ENCODE measurements at regions not wholly inside any gene's neighbourhood (a gene's known extent, or its start where the extent isn't known, plus 50 kb on each side); places are given as distances from the start of the nearest gene placed in this dataset.

GRCh38 chr7:42453931-42454361 is 216.9 kb upstream of the GLI3 start:
- Mint-ChIP-seq H3K4me1 (peaks cover 1% of the 10 kb centered on the region), H3K27ac (no peak overlapping the region), H3K9me3 (no peaks in the 10 kb centered on the region), H3K27me3 (peaks cover 10% of the 10 kb centered on the region), H3K4me3 (no peak overlapping the region), H3K36me3 (no peaks in the 10 kb centered on the region)
- no peak for DNase-seq

GRCh38 chr7:42452356-42452755 is 215.3 kb upstream of the GLI3 start:
- DNase-seq = no peak
- Mint-ChIP-seq H3K4me3 (no peak overlapping the region), H3K27ac (no peak overlapping the region), H3K27me3 (peaks cover 17% of the 10 kb centered on the region), H3K4me1 (peaks cover 1% of the 10 kb centered on the region), H3K36me3 (no peaks in the 10 kb centered on the region), H3K9me3 (no peaks in the 10 kb centered on the region)

GRCh38 chr7:42449431-42449830 is 212.4 kb upstream of the GLI3 start:
- H3K27ac Mint-ChIP-seq = no peak overlapping the region
- peaks cover 18% of the 10 kb centered on the region for H3K27me3 Mint-ChIP-seq
- no peak overlapping the region for H3K4me3 Mint-ChIP-seq

GRCh38 chr7:42448901-42449300 is 211.9 kb upstream of the GLI3 start:
- Mint-ChIP-seq H3K27me3 (peaks cover 18% of the 10 kb centered on the region), H3K4me3 (no peak overlapping the region), H3K9me3 (peaks cover 2% of the 10 kb centered on the region), H3K36me3 (no peaks in the 10 kb centered on the region), H3K4me1 (peaks cover 1% of the 10 kb centered on the region), H3K27ac (no peak overlapping the region)
- no peak for DNase-seq

More at GRCh38 chr7:42449431-42449830, 212.4 kb upstream of the GLI3 start:
- Mint-ChIP-seq H3K36me3 (no peaks in the 10 kb centered on the region), H3K9me3 (no peaks in the 10 kb centered on the region), H3K4me1 (peaks cover 1% of the 10 kb centered on the region)
- no peak for DNase-seq

GRCh38 chr7:42445691-42446090 is 208.7 kb upstream of the GLI3 start:
- Mint-ChIP-seq H3K4me3 (no peak overlapping the region), H3K27me3 (peaks cover 8% of the 10 kb centered on the region), H3K36me3 (no peaks in the 10 kb centered on the region), H3K27ac (no peak overlapping the region), H3K4me1 (no peaks in the 10 kb centered on the region), H3K9me3 (peaks cover 12% of the 10 kb centered on the region)
- no peak for DNase-seq

- no peak overlapping the region for H3K4me3 Mint-ChIP-seq
These were observed 203.9 kb upstream of the GLI3 start for GRCh38 chr7:42440951-42441350.

GRCh38 chr7:42432644-42433043 is 195.6 kb upstream of the GLI3 start:
- Mint-ChIP-seq H3K27me3 (peaks cover 3% of the 10 kb centered on the region), H3K36me3 (no peaks in the 10 kb centered on the region), H3K4me3 (no peak overlapping the region), H3K4me1 (no peaks in the 10 kb centered on the region), H3K27ac (no peak overlapping the region), H3K9me3 (peaks cover 2% of the 10 kb centered on the region)
- DNase-seq = no peak

More at GRCh38 chr7:42440951-42441350, 203.9 kb upstream of the GLI3 start:
- no peaks in the 10 kb centered on the region for H3K4me1 Mint-ChIP-seq
- no peak for DNase-seq
- no peaks in the 10 kb centered on the region for H3K36me3 Mint-ChIP-seq
- H3K9me3 Mint-ChIP-seq = peaks cover 25% of the 10 kb centered on the region
- H3K27me3 Mint-ChIP-seq = no peaks in the 10 kb centered on the region
- H3K27ac Mint-ChIP-seq = no peak overlapping the region

- no peaks in the 10 kb centered on the region for H3K4me1 Mint-ChIP-seq
- no peak for DNase-seq
- no peak overlapping the region for H3K27ac Mint-ChIP-seq
- peaks cover 3% of the 10 kb centered on the region for H3K27me3 Mint-ChIP-seq
- no peak overlapping the region for H3K4me3 Mint-ChIP-seq
- peaks cover 2% of the 10 kb centered on the region for H3K9me3 Mint-ChIP-seq
- H3K36me3 Mint-ChIP-seq = no peaks in the 10 kb centered on the region
These were observed 194.9 kb upstream of the GLI3 start for GRCh38 chr7:42431873-42432272.

- Mint-ChIP-seq H3K4me1 (no peaks in the 10 kb centered on the region), H3K4me3 (no peak overlapping the region), H3K27ac (no peak overlapping the region), H3K36me3 (no peaks in the 10 kb centered on the region), H3K27me3 (peaks cover 3% of the 10 kb centered on the region), H3K9me3 (no peaks in the 10 kb centered on the region)
- DNase-seq = no peak
These were observed 192.3 kb upstream of the GLI3 start for GRCh38 chr7:42429339-42429738.

GRCh38 chr7:42426163-42426562 is 189.2 kb upstream of the GLI3 start:
- Mint-ChIP-seq H3K27me3 (no peaks in the 10 kb centered on the region), H3K9me3 (no peaks in the 10 kb centered on the region), H3K36me3 (no peaks in the 10 kb centered on the region), H3K4me3 (no peak overlapping the region), H3K27ac (no peak overlapping the region), H3K4me1 (no peaks in the 10 kb centered on the region)
- DNase-seq = no peak

- Mint-ChIP-seq H3K27ac (no peak overlapping the region), H3K36me3 (no peaks in the 10 kb centered on the region), H3K9me3 (peaks cover 2% of the 10 kb centered on the region), H3K4me3 (no peak overlapping the region), H3K4me1 (no peaks in the 10 kb centered on the region), H3K27me3 (no peaks in the 10 kb centered on the region)
- DNase-seq = no peak
These were observed 178.0 kb upstream of the GLI3 start for GRCh38 chr7:42414941-42415505.

- H3K4me1 Mint-ChIP-seq = no peaks in the 10 kb centered on the region
- H3K27ac Mint-ChIP-seq = no peak overlapping the region
- H3K36me3 Mint-ChIP-seq = no peaks in the 10 kb centered on the region
- no peaks in the 10 kb centered on the region for H3K27me3 Mint-ChIP-seq
- DNase-seq = no peak
- no peak overlapping the region for H3K4me3 Mint-ChIP-seq
- H3K9me3 Mint-ChIP-seq = peaks cover 2% of the 10 kb centered on the region
These were observed 177.0 kb upstream of the GLI3 start for GRCh38 chr7:42414028-42414427.

- no peaks in the 10 kb centered on the region for H3K27me3 Mint-ChIP-seq
These were observed 172.3 kb upstream of the GLI3 start for GRCh38 chr7:42409296-42409695.

GRCh38 chr7:42407833-42408232 is 170.8 kb upstream of the GLI3 start:
- no peaks in the 10 kb centered on the region for H3K27me3 Mint-ChIP-seq
- H3K9me3 Mint-ChIP-seq = no peaks in the 10 kb centered on the region
- no peak for DNase-seq
- no peaks in the 10 kb centered on the region for H3K4me1 Mint-ChIP-seq
- H3K27ac Mint-ChIP-seq = no peak overlapping the region
- no peak overlapping the region for H3K4me3 Mint-ChIP-seq
- H3K36me3 Mint-ChIP-seq = no peaks in the 10 kb centered on the region

More at GRCh38 chr7:42409296-42409695, 172.3 kb upstream of the GLI3 start:
- H3K4me3 Mint-ChIP-seq = no peak overlapping the region
- H3K4me1 Mint-ChIP-seq = no peaks in the 10 kb centered on the region
- DNase-seq = no peak
- peaks cover 2% of the 10 kb centered on the region for H3K9me3 Mint-ChIP-seq
- H3K36me3 Mint-ChIP-seq = no peaks in the 10 kb centered on the region
- no peak overlapping the region for H3K27ac Mint-ChIP-seq

- H3K27ac Mint-ChIP-seq = no peak overlapping the region
- H3K27me3 Mint-ChIP-seq = no peaks in the 10 kb centered on the region
These were observed 170.2 kb upstream of the GLI3 start for GRCh38 chr7:42407021-42407710.

GRCh38 chr7:42406358-42406757 is 169.3 kb upstream of the GLI3 start:
- Mint-ChIP-seq H3K4me3 (no peak overlapping the region), H3K36me3 (no peaks in the 10 kb centered on the region), H3K4me1 (no peaks in the 10 kb centered on the region), H3K27me3 (no peaks in the 10 kb centered on the region), H3K27ac (no peak overlapping the region), H3K9me3 (no peaks in the 10 kb centered on the region)
- DNase-seq = no peak

More at GRCh38 chr7:42407021-42407710, 170.2 kb upstream of the GLI3 start:
- no peak for DNase-seq
- H3K4me3 Mint-ChIP-seq = no peak overlapping the region
- no peaks in the 10 kb centered on the region for H3K9me3 Mint-ChIP-seq
- no peaks in the 10 kb centered on the region for H3K4me1 Mint-ChIP-seq
- H3K36me3 Mint-ChIP-seq = no peaks in the 10 kb centered on the region
